NCI-H82 (cell line): ENCODE measurements at regions not wholly inside any gene's neighbourhood (a gene's known extent, or its start where the extent isn't known, plus 50 kb on each side); places are given as distances from the start of the nearest gene placed in this dataset.

ENCODE experiments used
- DNase-seq: peaks from one replicate; lab custom pipeline; 2025; lab: John Stamatoyannopoulos, UW

DNA sequence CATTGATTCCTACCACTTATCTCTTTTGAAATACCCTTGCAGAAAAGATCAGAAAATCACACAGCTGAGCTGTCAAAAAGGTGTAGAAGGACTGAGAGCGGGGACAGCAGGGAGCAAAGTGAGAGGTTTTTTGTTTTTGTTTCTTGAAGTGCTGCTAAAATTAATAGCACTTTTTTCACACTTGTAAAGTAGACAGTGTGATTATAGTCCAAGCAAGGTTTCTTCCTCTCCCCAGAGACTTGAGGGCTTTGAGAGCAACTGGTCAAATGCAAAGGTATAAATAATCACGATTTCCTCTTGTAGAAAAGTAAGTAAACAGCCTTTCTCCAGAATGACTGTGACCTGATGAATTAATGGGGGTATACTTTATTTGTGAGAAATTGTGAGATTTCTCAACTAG, 326.9 kb downstream of the ZNF608 start:
- no peak for DNase-seq

DNA sequence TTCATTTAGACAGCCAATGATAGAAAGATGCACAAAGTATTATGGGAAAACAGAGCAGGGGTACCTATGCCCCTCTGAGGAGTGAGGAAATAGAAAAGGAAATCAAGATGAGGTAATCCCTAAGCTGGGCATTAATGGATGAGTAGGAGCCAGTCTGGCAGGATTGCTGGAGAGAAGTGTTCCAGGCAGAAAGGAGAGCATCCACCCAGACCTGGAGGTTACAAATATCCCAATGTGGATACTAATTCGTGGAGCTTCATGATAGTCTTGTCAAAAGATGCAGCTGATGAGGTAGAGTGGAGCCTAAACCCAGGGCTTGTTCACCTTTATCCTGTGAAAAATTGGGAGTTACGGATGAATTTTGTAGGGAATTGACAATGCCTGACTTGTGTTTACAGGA, 328.0 kb downstream of the ZNF608 start:
- peak; percentile 43 for DNase-seq

DNA sequence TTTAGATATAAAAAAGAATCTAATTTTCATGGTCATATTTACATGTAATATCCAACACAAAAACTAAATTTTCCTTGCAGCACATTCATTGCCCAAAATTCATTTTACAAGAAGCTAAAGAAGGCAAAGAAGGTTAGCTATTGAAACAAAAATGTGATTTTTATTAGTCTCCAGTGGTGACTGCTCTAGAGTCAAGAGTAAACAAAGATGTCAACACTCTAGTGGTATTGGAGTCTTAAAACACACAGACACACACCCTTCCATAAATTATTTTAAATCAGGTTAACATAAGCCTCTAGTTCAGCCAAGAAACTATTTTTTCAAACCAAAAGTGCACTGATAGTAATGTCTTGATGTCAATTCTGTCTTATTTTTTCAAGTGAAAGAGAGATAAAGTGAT, 329.2 kb downstream of the ZNF608 start:
- DNase-seq: no peak

DNA sequence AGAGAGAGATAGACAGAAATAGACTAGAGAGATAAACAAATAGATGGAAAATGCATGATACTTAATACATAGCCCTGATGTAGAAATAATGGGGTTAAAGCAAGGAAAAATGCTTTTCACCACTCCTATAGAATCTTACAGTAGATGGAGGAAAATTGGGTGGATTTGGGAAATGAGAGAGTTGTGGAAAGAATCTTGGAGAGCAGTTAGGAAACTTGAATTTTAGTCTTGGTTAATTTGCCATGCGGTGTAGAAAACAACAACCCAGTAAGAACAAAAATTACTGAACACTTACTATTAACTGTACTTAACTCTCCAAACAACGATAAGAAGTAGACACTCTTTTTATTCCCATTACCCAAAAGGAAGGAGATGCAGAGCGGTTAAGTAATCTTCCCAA, 329.8 kb downstream of the ZNF608 start:
- no peak for DNase-seq

DNA sequence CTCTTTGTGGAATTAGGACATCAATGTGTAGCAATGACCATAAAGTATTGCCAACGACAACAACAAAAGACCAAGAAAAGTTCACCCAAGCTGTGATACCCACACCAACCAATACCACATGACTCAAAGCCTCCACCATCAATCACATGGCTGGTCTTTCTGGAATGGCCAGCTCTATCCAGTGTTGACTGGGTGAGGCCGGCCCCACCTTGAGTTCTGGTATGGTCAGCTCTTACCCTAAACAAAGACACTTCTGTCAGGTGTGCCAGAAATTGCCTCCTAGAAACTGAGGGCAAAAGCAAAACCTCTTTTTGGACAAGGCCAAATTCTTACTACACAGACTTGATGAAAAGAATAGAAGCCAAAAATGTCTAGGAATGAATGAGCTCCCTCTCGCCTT, 331.5 kb downstream of the ZNF608 start:
- no peak for DNase-seq

DNA sequence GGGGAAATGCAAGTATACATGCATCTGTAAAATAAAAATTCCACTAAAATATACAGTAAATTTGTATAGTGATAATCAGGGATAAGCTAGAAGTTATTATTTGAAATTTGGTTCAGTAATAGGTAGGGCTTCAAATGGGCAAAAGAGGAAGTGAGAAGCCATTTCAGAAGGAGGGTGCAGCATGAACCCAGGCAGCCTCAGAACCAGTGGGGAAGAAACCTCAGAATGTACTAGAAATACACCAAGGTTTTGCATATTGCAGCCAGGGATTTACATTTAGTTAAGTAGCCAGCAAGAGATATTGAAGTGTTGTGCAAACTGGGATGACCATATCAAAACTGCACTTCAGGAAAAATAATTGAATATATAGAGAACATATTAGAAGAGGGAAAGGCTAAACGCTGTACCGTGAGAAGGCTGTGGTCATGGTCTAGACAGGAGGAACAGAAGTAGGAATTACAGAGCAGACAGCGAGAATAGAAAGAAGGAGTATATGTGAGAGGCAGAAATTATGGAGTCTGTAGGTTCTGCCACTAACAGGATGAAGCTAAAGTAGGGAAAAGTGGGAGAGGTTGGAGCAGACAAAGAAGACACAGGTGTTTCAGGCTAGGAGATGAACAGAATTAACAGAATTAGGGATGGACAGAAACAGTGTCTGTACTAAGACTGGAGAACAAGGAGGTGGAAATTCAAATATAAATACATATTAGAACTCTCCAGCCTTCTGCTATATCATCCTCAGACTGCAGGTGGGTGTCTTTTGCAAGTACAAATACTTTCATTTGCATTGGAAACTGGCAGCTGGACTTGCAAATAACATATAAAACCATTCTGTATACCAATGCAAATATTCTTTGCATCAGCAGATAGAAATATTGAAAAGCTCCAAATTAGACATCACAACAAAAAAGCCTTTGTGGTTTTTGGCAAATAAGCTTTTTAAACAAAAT, 335.6 kb downstream of the ZNF608 start:
- no peak for DNase-seq

DNA sequence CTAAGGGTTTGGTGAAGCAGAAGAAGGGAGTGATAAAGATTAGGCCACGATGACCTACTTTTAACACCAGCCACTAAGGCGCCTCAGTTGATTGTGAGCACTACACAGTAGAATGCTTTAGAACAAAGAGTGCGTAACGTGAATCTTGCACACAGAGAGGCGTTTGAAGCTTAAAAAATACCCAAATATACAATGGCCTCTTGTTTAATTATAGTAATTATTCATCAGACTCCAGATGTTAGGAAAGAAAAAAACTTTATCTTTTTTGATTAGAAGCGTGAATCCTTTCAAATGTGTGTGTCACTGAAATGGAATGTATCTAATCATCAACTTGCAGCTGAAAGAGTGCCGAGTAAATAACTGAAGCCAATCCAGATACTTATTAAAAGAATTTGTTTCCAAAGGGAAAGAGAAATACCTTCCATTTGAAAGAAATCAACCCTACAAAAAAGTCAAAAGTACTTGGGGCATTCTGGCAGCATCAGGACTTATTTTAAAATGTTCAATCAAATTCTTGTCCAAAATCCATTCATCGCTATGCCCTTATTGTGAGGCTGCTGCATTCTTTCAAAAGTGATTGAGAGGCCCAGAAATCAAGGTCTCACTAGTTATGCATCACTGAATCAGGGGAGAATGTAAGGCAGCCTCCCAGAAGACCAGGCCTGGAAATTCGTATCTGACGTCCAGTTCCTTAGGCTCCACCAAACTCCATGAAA, 337.5 kb downstream of the ZNF608 start:
- no peak for DNase-seq

DNA sequence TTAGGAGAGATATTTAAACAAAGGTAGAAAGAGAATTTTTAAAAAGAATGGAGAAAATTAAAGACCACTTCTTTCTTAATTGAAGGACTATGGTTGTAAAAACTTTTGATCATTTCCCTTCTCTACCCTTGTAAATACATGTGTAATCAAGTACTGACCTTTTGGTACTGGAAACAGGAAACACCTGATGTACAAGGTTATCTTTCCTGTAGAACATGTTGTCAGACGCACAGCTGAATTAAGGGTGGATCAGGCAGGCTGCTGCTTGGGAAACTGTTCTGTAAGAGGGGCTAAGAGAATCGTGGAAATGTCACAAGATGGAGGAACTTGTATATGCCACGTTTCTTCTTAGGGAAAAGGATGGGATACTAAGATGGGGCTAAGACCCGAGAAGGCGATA, 341.6 kb downstream of the ZNF608 start:
- DNase-seq: no peak

DNA sequence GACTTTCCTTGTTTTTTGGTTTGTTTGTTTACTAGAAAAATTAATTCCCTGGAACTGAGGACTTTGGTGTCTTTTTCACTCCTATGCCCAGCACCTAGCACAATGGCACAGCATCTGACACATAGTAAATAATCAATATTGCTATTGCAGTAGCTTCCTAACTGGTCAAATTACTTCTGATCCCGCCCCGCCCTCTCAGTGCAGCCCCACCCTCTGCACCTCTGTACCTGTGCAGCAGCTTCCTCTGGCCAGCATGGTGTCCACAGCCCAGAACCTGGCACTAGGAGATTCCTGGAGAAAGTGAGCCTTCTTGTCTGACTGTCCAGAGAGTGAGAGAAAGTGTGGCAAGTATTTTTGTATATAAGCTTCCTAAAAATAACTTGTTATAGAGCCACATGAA, 343.2 kb downstream of the ZNF608 start:
- DNase-seq: no peak

DNA sequence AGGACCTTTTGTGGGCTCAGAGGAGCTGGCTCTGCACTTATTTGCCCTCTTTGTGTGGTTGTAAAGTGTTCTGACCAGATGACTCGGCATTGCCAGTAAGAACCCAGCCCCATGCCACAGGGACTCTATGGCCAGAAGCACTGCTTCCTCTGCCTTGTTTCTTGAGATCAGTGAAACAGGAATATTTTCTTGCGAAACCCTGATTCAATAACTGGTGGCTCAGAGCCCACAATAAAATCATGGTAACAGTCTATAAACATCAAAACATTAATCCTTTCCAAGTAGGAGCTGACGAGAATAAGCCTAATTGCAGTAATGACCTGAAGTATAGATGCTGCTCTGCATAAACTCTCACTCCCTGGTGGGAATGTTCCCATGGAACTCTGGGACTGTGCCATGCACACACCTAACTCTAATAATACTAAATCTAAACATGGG, 344.3 kb downstream of the ZNF608 start:
- DNase-seq: no peak

DNA sequence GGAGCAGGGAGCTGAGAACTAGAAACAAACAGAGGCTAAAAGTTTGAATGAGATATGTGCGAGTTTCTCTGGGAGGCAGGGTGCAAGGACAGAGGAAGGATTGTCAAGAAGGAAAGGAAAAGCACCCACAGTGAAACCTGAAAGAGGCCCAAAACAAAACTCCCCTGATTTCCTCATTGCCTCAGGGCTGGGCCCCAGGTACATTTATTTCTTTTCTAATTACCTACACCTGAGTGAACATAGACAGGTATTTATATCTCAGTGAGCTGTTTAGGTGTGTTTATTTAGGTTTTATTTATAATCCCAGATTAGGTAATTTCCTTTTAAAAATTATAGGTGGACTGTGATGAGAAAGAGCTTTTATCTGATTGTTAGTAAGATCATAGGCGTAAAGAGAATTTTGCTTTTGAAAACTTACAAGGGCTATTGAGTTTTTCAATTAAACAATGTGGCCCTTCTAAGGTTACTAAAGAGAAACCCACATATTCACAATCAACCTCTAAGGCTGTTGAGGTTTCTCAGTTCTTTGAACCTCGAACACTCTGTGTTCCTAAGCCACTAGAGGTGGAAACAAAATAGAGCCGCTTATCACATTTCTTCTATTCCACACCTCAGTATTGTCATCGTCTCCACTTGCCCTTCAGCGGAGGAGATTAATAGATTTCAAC, 344.8 kb downstream of the ZNF608 start:
- no peak for DNase-seq

DNA sequence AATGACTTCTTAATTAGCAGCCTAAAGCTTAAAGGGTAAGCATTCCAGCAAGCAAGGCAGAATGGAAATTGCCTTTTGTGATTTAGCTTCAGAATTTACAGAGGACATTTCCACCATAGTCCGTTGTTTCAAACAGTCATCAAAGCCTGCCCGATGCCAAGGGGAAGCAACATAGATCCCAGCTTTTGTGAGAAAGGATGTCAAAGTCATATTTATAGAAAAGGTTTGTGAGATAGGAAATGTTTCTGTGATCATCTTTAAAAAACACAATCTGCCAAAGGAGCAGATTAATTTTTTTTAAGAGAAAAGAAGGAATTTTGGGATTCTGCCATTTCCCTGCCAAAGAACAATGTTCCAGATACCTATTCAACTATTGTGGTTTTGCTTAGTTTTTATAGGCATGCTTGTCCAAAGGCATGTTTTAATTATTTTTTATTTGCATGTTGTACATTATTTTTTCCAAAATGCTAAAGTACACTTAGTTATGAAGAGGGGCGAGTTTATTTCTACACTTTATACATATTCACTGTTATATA, 346.9 kb downstream of the ZNF608 start:
- no peak for DNase-seq

DNA sequence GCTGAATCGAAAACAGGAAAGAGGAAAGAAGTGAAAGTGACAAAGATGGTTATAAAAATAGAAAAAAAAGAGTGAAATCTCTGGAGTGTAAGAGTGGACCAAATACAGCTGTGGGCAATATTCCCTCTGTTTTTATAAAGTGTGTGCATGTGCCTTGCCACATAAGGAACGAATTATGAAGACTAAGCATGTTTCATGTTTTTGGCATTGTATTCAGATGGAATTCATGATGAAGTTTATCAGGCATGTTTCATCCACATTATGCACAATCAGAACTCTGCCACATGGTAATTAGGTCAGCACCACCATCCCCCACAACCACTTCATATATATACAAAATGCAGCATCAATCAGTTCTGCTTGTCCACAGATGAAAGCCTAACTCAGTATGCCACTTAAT, 348.0 kb downstream of the ZNF608 start:
- no peak for DNase-seq

DNA sequence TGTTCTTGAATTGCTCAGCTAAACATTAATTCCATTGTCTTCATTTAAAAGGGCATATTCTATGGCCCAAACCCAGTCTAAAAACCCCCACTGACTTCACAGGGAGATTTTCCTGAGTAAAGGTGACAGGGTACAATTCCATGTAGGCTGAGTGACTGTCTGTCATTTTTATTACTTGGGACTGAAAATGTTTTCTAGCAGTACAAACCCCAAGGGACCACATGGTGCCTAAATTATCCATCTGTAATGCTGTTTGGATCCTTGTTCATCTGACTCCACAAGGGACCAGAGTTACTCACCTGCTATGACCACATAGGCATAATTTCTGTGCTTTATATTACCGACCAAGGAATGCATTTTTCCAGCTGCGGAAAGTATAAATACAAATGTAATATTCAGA, 349.1 kb downstream of the ZNF608 start:
- DNase-seq: peak; percentile 7

DNA sequence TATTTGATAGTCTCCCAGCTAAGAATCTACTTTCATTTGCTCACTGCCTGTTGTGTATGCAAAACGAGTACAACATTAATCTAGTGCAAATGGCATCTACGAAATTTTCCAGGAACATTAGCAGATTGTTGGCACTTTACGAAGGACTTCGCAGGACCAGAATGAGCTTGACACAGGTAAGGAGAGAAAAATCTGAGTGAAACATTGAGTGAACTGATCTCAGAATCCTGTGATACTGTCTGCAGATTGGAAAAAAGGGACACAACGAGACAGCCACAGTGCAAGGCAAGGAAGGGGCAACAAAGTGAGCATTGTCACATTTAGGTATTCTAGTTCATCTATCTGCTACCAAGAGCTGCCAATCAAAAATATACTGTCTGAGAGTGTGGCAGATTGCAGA, 350.5 kb downstream of the ZNF608 start:
- no peak for DNase-seq

DNA sequence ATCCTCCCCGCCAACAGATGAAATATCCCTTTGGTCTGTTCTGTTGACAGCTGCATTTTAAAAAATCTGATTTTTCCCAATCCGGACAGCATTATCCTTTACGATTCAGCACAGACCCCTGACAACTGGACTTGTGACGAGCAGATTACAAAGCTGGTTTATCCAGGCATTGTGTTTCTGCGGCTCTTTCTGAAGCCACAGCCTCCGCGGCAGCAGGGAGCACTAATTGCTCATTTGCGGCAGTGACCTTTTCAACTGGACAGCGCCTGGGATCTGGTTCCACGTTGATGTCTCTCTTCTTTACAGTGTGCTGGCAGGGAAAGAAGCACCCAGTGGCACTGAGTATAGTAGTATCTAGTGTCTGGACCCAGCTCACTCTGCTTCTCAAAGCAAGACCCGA, 351.2 kb downstream of the ZNF608 start:
- DNase-seq: peak; percentile 61

DNA sequence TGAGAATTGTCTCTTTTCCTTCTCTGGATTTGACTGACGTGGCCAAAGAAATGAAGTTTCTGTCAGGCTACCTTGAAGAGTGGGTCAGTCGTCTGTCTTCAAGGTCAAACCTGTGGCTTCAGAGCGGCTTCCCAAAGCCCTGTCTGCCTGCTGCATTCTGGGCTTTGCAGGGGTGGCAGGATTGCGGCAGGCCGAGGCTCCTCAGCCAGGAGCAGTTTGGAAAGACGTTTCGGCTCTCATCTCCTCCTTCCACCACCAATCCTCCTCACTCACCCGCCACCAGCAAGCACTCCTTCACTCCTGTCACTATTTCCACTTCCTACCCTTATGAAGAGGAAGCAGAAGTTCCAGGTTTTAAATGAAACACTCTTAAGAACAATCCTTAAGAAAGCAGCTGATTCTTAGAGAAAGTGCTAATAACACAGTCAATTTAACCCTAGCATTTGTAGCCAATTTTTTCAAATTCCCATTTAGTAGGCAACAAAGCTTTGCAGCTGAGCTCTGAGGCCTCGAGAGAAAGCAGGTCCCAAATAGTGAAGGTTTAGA, 351.7 kb downstream of the ZNF608 start:
- no peak for DNase-seq

DNA sequence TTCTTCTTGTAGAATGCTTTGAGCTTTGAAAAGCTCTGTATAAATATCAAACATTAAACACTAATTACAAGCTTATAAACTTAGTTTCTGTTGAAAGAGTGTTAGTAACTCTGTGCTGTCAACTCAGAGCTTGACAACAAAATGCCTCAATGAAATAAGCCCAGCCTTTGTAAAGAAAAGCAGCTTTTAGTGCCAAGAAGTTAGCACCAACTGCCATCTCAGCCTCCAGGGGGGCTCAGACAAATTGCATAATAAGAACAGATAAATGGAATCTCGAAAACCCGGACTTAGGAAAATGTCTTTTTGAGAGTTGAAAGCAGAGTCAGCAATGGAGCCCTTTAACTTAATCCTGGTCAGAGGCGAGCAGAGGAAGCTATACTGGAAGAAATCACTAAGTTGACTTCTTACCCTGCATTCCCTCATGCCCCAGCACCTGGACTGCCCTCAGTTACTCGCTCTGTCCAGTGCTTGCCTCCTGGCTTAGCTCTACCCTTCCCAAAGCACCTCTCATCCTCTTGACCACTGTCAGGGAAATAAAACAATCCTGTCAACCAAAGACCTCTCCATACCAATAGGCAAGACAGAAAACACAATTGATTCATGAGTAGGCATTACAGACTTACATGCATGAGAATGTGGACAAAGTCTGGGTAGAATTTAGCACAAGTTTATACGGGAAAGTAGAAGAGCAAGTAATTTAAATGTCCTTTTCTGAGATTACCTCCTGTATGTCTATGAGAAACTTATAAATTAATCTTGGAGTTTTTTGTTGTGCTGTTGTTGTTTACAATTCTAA, 352.7 kb downstream of the ZNF608 start:
- no peak for DNase-seq

DNA sequence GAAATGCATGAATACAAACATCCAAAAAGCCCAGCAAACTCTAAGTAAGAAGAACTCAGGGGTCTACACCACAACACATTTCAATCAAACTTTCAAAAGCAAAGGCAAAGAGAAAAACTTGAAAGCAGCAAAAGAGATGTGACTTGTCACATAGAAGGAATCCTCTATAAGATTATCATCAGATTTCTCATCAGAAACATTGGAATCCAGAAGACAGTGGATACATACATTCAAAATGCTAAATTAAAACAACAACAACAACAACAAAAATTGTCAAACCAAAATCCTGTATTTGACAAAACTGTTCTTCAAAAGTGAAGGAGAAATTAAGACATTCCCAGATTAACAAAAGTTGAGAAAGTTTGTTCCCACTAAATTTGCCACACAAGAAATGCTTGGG, 362.7 kb downstream of the ZNF608 start:
- no peak for DNase-seq

DNA sequence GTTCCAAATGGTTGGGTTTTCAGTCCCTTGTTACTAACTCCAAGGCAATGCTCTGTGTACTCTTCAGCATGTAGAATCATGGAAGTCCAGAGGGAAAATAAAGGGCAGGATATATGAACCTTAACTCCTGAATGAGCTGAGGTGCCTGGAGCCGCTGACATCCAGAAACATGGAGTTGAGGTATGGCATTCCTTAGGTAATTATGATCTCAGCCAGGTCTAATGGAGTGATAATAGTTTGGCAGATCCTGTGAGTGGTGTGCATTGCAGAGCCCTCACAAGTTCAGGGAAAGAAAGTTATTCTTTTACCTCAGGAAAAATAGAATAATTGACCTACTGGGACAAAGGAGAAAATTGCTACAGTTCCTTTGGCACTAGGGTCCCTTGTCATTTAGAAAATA, 369.1 kb downstream of the ZNF608 start:
- DNase-seq: no peak

DNA sequence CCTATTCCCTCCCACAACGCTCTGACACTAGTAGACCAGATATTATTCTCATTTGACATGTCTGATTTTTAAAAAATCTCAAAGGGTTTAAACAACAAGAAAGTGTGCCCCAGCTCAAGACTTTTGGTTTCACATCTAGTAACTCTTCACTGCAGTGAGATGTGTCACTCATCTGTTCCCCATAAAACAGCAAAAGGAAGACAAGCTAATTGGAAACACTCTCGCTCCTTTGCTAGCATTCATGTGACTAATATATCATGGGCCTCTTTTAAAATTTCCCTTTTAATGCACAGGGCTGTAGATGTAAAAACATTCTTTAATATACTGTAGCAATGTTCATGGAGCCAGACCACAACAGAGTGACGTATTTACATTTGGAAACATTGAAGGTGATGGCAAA, 372.6 kb downstream of the ZNF608 start:
- no peak for DNase-seq
